GM10248 (cell line): ENCODE measurements at regions not wholly inside any gene's neighbourhood (a gene's known extent, or its start where the extent isn't known, plus 50 kb on each side); places are given as distances from the start of the nearest gene placed in this dataset.

Experiments
- CTCF ChIA-PET: fragments of 300-600 bp; sonication (Branson Sonifier 250); formaldehyde crosslinking; extraction: SDS; loops from one replicate; lab custom pipeline; 2021; ENCODE audit warnings: antibody characterized with exemption; lab: Yijun Ruan, JAX
- POLR2A ChIA-PET: fragments of 350-650 bp; sonication (Branson Sonifier 250); formaldehyde crosslinking; extraction: SDS; loops from one replicate; lab custom pipeline; 2020; ENCODE audit warnings: antibody characterized with exemption; lab: Yijun Ruan, JAX
- DNase-seq: peaks from one replicate; pipeline ENCODE4 v3.0.0; 2012; ENCODE audit errors: extremely low spot score
- CTCF ChIP-seq: IDR thresholded peaks from 2 replicates; pipeline ENCODE4 v1.5.1; 2012; ENCODE audit warnings: mild to moderate bottlenecking, low read depth; ENCODE audit errors: extremely low read depth, missing control alignments, control extremely low read depth

- CTCF ChIA-PET: no interaction called here
- TF ChIP-seq CTCF: no peak
- no peak for DNase-seq
- POLR2A ChIA-PET: no interaction called here
Observed at GRCh38 chr12:5257763-5258495, 174.0 kb upstream of the NTF3 start.

- ChIA-PET POLR2A (no interaction called here), CTCF (no interaction called here)
- no peak for TF ChIP-seq CTCF
- DNase-seq: no peak
Observed at GRCh38 chr12:5258498-5258897, 173.4 kb upstream of the NTF3 start.

GRCh38 chr12:5258926-5259325 lies 173.0 kb upstream of the NTF3 start:
- no peak for TF ChIP-seq CTCF
- POLR2A ChIA-PET: no interaction called here
- DNase-seq: no peak
- CTCF ChIA-PET: no interaction called here

- POLR2A ChIA-PET: no interaction called here
- CTCF ChIA-PET: no interaction called here
- TF ChIP-seq CTCF: no peak
- no peak for DNase-seq
Observed at GRCh38 chr12:5259523-5259922, 172.4 kb upstream of the NTF3 start.

- POLR2A ChIA-PET: no interaction called here
- no peak for TF ChIP-seq CTCF
- DNase-seq: no peak
- CTCF ChIA-PET: no interaction called here
Observed at GRCh38 chr12:5260086-5260485, 171.8 kb upstream of the NTF3 start.

GRCh38 chr12:5260591-5261086 lies 171.3 kb upstream of the NTF3 start:
- CTCF ChIA-PET: no interaction called here
- no peak for DNase-seq
- POLR2A ChIA-PET: no interaction called here
- TF ChIP-seq CTCF: no peak

GRCh38 chr12:5262450-5262849 lies 169.5 kb upstream of the NTF3 start:
- TF ChIP-seq CTCF: no peak
- ChIA-PET POLR2A (no interaction called here), CTCF (no interaction called here)
- DNase-seq: no peak
